ENCODE measurements at regions not wholly inside any gene's neighbourhood (a gene's known extent, or its start where the extent isn't known, plus 50 kb on each side); places are given as distances from the start of the nearest gene placed in this dataset.

DNA sequence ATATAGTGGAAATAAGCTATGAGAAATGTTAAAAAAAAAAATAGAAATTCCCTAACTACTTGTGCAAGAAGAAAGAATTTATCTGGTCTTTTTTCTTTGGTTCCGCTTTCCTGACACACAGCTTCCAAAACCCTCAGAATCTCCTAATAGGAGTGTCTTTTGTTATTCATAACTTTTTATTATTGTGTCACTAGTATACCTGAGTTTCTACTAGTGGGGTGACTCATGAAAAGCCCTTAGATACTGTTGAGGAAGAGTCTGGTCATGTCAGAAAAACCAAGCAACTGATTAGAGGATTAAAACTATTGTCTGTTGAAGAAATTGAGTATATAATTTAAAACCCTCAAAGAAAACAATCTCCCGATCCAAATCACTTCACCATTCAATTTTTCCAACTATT lies 152.8 kb upstream of the IFNE start:
- Histone ChIP-seq H3K4me1 (no peaks in the 10 kb centered on the region), H3K27me3 (ENCODE audit: low read depth) (no peaks in the 10 kb centered on the region), H3K4me3 (no peak overlapping the region), H3K36me3 (no peaks in the 10 kb centered on the region), H3K27ac (replicated peaks) (no peak overlapping the region), H3K9me3 (replicated peaks) (peaks cover 5% of the 10 kb centered on the region)
- no peak for DNase-seq
- TF ChIP-seq, protein P1, sequence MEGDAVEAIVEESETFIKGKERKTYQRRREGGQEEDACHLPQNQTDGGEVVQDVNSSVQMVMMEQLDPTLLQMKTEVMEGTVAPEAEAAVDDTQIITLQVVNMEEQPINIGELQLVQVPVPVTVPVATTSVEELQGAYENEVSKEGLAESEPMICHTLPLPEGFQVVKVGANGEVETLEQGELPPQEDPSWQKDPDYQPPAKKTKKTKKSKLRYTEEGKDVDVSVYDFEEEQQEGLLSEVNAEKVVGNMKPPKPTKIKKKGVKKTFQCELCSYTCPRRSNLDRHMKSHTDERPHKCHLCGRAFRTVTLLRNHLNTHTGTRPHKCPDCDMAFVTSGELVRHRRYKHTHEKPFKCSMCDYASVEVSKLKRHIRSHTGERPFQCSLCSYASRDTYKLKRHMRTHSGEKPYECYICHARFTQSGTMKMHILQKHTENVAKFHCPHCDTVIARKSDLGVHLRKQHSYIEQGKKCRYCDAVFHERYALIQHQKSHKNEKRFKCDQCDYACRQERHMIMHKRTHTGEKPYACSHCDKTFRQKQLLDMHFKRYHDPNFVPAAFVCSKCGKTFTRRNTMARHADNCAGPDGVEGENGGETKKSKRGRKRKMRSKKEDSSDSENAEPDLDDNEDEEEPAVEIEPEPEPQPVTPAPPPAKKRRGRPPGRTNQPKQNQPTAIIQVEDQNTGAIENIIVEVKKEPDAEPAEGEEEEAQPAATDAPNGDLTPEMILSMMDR (IDR thresholded peaks at IDR 0.05; ENCODE audit: borderline replicate concordance), result no peak
- intact Hi-C loops (cut with micrococcal nuclease), result no loop called here

DNA sequence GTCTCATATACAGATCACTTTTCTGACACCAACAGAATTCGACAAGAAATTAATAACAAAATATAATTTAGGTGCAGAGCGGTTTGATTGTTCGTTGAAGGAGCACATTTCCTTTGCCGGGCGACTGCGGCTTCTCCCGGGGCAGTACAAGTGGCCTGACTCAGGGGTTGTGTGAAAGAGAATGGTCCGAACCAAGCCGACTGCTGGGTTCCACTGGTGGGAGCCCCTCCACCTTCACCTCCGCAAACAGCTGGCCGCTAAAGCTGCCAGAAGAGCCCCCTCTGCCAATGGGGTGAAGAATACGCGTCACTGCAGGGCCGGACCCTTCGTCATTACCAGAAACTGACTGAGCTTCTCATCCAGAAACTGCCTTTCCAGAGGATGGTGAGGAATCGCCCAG lies 156.0 kb upstream of the IFNE start:
- TF ChIP-seq, protein P1 (IDR thresholded peaks at IDR 0.05; ENCODE audit: borderline replicate concordance), result no peak
- no peaks in the 10 kb centered on the region for H3K27me3 ChIP-seq (ENCODE audit: low read depth)
- no peak overlapping the region for H3K27ac ChIP-seq (replicated peaks)
- no peak overlapping the region for H3K4me3 ChIP-seq
- H3K36me3 ChIP-seq, result no peaks in the 10 kb centered on the region
- H3K4me1 ChIP-seq, result no peaks in the 10 kb centered on the region
- intact Hi-C loops (cut with micrococcal nuclease), result no loop called here
- peaks cover 26% of the 10 kb centered on the region for H3K9me3 ChIP-seq (replicated peaks)
- no peak for DNase-seq

DNA sequence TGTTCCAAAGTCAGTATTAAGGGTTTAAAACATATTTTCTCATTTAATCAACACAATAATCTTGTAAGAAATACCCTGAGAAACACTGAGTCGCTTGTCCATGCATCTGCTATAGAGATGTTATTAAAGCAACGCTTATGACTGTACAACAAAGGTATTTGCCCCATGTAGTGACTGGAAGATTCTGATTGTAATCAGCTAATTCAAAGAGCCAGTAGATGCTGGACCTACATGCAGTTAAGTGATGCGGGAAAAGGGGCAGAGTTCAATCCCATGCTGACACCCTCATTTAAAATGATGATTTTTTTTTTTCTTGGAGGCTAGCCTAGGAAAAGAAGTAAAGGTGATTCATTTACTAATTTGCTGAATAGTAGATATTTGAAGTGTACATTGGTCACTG lies 149.3 kb upstream of the MTAP start:
- Histone ChIP-seq H3K36me3 (no peaks in the 10 kb centered on the region), H3K4me3 (no peak overlapping the region), H3K4me1 (no peaks in the 10 kb centered on the region), H3K9me3 (replicated peaks) (peaks cover 20% of the 10 kb centered on the region), H3K27me3 (ENCODE audit: low read depth) (peaks cover 9% of the 10 kb centered on the region), H3K27ac (replicated peaks) (no peak overlapping the region)
- intact Hi-C loops (cut with micrococcal nuclease), result no loop called here
- DNase-seq, result no peak
- TF ChIP-seq, protein P1 (IDR thresholded peaks at IDR 0.05; ENCODE audit: borderline replicate concordance), result no peak

DNA sequence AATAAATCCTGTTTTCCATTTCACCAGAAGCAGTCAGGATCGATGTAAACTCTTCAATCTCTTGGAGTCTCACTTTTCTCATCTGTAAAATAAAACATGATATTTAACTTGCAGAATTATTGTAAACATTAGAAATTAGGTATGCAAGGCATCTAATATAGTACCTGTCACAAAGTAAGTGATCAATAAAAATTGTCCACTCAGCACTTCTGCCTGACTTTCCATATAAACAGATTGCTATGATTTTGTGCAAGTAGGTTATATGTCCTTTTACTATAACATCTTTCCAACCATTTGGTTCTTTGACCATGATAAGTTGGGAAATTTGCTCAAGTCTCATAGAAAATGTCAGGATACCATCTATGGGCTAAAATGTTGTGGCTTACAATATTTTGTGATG lies 148.8 kb upstream of the MTAP start:
- H3K27ac ChIP-seq (replicated peaks), result no peak overlapping the region

DNA sequence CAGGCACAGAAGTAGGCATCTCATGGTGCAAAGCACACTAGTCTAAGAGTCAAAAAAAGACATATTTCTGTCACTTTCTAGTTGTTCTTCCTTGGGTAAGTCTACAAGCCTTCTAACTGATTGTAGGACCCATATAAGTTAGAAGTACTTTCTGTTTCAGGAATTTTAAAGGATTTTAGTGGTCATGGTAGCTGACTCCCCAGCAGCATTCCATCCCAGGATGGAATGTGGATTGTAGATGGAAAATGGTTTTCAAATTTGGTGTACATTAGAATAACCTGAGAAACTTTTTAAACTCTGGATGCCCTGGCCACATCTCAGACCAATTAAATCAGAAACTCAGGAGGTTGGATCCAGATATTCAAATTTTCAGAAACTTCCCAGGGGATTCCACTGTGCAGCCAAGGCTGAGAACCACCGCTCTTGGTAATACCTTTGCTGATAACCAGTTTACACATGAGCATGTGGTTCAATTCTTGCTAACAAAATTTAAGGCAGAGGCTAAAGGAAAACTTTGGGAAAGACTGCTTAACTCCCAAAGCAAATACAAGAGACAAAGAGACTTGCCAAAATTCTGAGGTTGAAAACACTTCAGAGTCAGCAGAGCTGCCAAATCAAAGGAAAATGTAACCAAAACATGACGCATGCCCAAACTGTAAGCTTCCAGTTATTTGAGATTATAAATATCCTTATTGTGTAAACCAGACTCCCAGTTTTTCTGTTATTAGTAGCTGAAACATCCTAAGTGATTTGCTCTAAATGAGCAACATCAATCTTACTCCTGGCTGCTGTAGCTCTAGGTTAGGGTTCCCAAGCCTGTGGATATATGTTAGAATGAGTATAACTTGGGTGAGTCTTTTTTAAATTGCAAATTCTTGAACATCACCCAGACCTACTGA lies 145.4 kb upstream of the MTAP start:
- Histone ChIP-seq H3K4me3 (no peak overlapping the region), H3K4me1 (no peaks in the 10 kb centered on the region)
- no peak for DNase-seq

More for the DNA sequence above, 148.8 kb upstream of the MTAP start:
- Histone ChIP-seq H3K27me3 (ENCODE audit: low read depth) (peaks cover 9% of the 10 kb centered on the region), H3K4me1 (no peaks in the 10 kb centered on the region), H3K36me3 (no peaks in the 10 kb centered on the region), H3K9me3 (replicated peaks) (peaks cover 15% of the 10 kb centered on the region), H3K4me3 (no peak overlapping the region)
- TF ChIP-seq, protein P1 (IDR thresholded peaks at IDR 0.05; ENCODE audit: borderline replicate concordance), result no peak
- no peak for DNase-seq
- intact Hi-C loops (cut with micrococcal nuclease), result no loop called here

More for the DNA sequence above, 145.4 kb upstream of the MTAP start:
- intact Hi-C loops (cut with micrococcal nuclease), result no loop called here
- Histone ChIP-seq H3K27me3 (ENCODE audit: low read depth) (no peaks in the 10 kb centered on the region), H3K27ac (replicated peaks) (no peak overlapping the region), H3K36me3 (no peaks in the 10 kb centered on the region), H3K9me3 (replicated peaks) (peaks cover 9% of the 10 kb centered on the region)
- TF ChIP-seq, protein P1 (IDR thresholded peaks at IDR 0.05; ENCODE audit: borderline replicate concordance), result no peak
